GM21576 (cell line): ENCODE measurements at regions not wholly inside any gene's neighbourhood (a gene's known extent, or its start where the extent isn't known, plus 50 kb on each side); places are given as distances from the start of the nearest gene placed in this dataset.

Source experiments
- ATAC-seq: cut with Tn5 transposase; IDR thresholded peaks from one replicate; pipeline ENCODE4 v1.9.1; 2021; ENCODE audit warnings: mild to moderate bottlenecking, moderate library complexity; ENCODE audit not compliant: unreplicated experiment

- ATAC-seq, result no peak
Measured at GRCh38 chr1:57882934-57883641, 459.2 kb upstream of the DAB1 start.

- no peak for ATAC-seq
Measured at GRCh38 chr1:57882072-57882471, 458.2 kb upstream of the DAB1 start.

DNA sequence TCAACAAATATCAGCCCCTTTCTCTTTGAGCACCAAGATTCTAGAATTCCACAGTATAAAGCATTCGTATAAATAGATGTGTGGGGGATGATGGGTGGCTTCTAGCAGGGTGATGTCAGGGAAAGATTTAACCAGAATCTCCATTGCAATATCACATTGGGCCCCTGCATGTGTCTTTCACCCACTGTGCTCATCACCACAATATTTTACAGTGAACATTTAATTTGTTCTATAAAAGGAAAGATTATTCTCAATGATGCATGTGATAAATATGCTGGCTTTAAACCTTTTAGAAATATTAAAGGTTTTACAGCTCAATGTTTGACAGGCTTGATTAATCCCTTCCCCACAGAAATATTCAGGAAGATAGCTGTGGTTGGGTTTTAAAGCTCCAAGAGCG is 457.8 kb upstream of the DAB1 start:
- no peak for ATAC-seq

DNA sequence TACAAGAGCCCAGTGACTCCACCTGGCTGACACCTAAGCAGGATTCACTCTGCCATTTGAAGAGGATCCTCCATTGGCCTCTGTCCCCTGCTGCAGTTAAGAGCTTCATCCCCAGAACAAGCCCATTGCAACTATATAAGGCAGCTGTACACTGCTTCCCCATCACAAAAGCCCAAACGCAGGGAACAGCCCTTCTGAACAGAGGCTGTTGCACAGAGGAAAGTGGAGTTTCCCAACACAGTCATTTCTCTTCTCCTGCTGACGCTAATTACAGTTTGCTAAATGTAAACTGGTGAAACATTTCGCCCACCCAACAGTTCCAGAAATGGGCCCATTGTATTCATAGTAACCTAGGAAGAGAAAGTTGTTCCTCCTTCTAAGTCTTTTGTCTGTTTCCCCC is 455.8 kb upstream of the DAB1 start:
- no peak for ATAC-seq

DNA sequence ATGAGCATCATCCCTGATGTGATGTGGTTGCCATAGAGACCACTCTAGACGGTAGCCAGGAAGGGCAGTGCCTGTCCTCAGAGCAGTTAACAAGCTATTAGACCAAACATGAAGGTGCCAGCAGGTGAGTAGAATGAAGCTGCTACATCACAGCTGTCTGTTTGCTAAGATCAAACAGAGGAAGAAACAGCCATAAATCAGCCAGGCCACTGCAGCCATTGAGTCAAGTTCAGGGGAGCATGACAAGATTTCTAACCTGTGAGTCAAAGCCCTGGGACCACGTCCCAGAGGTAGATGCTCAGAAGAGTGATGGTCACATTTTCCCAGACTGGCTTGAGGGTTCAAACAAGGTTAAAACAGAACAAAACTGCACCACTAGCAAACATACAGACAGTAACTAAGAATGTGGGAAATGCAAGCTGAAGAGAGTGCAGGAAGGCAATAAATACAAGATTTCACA is 450.6 kb upstream of the DAB1 start:
- no peak for ATAC-seq

- no peak for ATAC-seq
Measured at GRCh38 chr1:57872913-57873312, 449.1 kb upstream of the DAB1 start.

- ATAC-seq, result no peak
Measured at GRCh38 chr1:57868908-57869307, 445.0 kb upstream of the DAB1 start.

DNA sequence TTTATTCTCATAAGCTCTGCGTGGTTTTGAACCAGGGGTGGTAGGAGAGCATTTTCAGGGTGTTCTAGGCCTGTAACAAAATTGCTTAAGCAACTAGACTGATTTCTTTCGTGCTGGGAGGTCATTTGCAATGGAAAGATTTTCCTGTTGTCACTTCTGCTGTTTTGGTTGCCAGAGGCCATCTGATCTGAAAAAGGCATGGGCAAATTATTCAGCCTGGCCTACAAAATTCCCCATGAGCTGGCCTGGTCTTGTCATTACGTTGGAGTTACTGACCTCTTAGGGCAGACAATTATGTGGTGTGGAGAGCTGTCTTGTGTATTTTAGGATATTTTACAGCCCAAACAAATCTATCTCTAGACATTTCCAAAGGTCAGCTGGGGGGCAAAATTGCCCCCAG is 444.4 kb upstream of the DAB1 start:
- ATAC-seq, result no peak

DNA sequence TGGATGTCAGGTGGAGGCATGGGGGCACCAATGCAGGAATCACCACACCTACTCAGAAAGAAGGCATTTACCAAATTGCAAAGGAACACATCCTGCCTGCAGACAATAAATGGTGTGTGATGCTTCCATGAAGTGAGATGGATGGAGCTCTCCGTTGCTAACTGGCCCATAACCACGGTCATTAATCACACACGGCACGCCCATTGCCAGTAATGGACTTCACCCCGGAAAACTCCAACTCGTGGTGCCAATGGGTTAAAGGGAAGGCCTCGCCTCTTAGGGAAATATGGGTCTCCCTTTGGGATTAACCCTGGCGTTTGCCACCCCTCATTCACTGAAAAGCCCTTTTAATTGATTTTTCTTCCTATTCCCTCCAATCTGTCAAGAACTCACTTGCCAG is 443.1 kb upstream of the DAB1 start:
- no peak for ATAC-seq

DNA sequence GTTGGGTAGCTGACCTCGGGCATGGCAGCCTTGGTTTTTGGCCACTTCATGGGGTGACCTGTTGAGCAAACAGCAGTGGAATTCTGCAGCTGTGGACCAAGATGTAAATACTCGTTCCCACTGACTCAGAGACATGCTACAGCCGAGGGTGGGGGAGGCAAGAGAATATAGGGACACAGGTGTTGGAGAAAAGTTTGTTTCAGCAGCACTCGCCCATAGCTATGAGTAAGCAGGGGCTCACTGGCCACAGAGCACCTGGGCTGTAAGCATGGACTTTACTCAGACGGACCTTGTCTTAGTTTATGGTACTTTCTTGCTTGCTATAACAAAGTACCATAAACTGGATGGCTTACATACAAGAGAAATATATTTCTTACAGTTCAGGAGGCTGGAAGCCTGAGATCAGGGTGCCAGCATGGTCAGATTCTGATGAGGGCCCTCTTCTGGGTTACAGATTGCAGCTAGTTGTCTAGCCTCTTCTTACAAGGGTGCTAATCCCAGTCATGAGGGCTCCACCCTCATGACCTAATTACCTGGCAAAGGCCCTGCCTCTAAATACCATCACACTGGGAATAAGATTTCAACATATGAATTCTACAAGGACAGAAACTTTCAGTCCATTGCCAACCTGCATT is 437.2 kb upstream of the DAB1 start:
- no peak for ATAC-seq

DNA sequence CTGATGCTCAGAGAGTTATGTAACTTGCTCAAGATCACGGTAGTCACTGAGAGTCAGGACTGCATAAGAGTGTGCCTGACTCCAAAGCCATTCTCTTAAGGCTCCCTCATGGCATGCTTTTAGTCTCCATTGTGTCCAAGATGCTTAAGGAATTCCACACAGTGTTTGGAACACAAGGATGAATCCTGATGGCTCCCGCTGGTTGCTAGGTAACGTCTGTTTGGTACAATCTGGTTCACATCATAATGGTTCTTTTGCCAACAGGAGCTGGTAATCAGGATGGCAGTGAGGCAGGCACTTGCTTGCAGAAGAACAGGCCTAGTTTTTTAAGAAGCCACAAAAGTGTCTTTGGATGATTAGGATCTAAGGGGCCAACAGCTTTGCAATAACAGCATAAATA is 436.5 kb upstream of the DAB1 start:
- ATAC-seq, result no peak

DNA sequence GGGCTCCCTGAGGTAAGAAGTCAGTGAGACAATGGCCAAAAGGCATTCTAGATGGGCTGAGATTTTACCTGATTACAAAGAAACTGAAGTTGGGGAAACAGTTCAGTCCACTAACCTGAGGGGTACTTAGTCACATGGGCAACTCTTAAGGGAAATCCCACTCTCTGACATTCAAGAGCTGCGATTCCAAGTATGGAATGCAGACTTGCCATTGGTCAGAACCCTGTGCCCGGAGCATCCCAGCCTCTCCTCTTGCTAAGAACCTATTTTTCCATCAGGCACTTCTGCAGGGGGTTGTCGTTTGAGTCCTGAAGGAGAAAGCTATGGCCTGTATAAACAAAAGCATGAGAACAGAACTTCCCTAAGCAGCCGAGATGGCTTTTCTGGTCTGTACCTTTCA is 434.9 kb upstream of the DAB1 start:
- no peak for ATAC-seq

DNA sequence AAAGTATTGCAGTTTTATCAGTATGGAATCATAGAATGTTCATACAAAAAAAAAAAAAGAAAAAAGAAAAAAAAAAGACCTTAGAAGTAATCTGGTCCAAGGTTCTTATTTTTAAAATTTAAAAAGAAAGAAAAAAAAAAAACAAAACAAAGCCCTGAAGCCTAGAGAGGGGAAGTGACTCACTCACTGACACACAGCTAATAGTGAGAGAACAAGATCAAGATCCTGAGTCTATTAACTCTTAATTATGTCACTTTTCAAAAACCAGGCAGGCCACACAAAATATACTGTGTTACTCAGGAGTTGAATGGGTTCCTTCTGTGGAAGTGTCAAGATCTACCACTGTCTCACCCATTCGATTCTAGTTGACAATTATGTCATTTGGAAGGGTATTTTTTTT is 433.9 kb upstream of the DAB1 start:
- ATAC-seq, result no peak

DNA sequence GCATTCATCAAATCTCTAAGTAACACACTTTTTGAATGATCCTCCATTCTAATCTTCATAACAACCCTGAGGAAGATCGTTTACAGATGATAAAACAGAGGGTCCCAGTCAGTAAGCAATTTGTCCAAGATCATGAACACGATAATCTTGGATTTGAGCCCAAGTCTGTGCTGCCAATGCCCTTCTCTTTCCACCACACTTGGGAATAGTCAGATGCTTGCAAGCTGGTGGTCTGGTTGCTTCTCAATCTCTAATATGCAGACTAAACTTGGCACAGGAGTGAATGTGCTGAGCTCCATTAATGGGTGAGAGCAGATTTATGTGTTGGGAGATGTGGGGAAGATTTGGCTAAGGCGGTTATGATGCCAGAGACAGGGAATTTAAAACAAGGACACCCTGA is 430.6 kb upstream of the DAB1 start:
- ATAC-seq, result no peak

GRCh38 chr1:57850176-57850940 is 426.5 kb upstream of the DAB1 start:
- no peak for ATAC-seq

- ATAC-seq, result no peak
Measured at GRCh38 chr1:57848406-57848805, 424.5 kb upstream of the DAB1 start.

DNA sequence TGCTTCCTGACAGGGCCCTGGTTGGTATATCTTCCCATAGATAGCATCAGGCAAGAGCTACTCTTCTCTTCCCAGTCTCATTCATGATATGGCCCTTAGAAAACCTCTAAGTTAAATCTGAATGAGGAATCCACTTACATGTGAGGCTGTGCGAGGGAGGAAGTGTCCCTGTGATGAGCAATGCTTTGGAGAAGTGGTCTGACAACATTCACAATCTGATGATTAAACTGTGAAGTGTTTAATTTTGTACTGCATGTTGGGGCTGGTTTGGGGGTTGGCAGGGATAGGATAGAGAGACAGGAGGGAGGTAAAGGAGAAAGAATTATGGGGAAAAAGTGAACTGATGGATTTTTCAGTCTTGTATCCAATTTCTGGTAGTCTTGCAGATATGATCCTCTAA is 421.2 kb upstream of the DAB1 start:
- no peak for ATAC-seq

DNA sequence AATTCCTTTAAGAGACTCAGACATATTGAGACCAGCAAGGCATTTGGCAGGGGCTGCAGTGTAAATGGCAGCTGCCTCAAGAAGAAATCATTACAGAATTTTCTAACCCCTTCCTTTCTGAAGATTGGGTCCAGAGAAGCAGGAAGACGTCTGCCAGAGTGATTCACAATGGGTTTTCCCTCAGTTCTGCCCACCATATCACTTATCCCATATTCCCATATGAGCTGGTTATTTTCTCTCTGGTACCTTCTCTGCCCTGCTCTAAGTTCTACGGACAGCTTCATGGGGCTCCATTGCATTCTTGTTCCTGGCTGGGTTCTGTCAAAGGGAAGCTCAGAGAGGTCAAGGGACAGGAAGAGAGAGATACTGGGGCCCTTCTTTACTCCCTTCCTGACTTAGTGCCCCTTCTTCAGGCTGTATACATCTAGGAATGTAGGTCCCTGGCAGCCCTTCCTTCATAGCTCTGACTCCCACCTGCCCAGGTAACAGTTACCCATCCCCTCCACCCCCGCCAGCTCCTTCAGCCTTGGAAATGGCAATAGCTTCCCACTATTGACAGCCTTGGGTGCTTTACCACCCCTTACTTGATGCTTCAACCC is 420.6 kb upstream of the DAB1 start:
- ATAC-seq, result no peak

DNA sequence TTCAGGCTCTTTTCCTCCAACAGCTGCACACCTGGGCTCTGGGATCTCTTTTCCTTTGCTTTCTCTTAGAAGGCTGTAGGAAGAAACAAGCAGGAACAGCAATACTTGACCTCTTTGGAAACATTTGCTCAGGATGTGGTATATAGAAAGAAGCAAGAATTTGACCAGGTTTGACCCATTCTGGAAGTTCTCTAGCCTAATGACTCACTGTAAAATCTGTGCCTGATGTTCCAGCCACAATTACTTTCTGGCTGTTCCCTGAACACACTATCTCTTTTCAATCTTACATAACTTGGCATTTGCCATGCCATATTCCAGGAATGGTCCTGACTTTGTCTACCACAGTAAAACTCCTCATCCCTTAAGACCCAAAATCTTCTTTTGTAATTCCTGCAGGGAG is 419.9 kb upstream of the DAB1 start:
- no peak for ATAC-seq

GRCh38 chr1:57839526-57839925 is 415.7 kb upstream of the DAB1 start:
- ATAC-seq, result no peak

DNA sequence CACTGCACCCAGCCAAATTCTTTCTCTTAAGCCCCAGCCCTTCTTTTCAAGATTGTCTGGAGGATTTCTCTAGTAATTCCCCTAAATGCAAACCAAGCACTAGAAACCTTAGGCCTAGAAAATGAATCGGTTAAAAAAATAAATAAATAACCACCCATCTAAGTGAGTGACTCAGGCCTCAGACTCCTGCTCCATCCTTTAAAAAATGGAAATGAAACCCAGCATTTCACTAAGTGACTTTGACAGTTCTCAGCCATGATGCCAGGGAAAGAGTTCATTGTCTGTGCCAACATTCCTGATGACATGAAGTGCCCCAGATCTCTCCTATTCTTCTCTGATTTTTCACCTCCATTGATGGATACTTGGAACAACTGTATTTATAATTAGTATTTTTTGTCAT is 415.2 kb upstream of the DAB1 start:
- no peak for ATAC-seq

- ATAC-seq, result no peak
Measured at GRCh38 chr1:57835620-57836019, 411.8 kb upstream of the DAB1 start.
